HG02870 (cell line): ENCODE measurements at regions not wholly inside any gene's neighbourhood (a gene's known extent, or its start where the extent isn't known, plus 50 kb on each side); places are given as distances from the start of the nearest gene placed in this dataset.
"Not testable (repeated sequence)": the region's sequence is repeated elsewhere in the genome, so short reads cannot be mapped to it uniquely, and the experiment has no call there.

Source experiments
- ATAC-seq: cut with Tn5 transposase; IDR thresholded peaks from one replicate; pipeline ENCODE4 v1.9.1; 2021; ENCODE audit warnings: mild to moderate bottlenecking, moderate library complexity; ENCODE audit not compliant: unreplicated experiment

DNA sequence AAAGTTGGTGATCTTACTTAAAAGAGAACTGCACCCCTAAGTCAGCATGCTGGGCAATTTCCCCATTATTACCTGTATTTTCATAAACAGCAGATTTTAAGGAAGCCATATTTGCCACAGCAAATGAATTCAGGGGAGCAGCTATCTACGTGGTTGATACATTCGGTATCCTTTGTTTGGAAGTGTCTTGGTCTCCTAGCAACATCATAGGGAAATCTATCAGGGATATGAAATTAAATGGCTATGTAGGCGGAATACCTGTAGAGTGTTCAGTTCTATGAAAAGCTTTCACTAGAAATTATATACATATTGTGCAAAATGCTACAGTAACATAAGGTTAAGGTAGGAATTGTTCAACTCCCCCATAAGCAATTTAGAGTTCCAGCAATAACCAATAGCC, 157.2 kb upstream of the EMCN start:
- no peak for ATAC-seq

DNA sequence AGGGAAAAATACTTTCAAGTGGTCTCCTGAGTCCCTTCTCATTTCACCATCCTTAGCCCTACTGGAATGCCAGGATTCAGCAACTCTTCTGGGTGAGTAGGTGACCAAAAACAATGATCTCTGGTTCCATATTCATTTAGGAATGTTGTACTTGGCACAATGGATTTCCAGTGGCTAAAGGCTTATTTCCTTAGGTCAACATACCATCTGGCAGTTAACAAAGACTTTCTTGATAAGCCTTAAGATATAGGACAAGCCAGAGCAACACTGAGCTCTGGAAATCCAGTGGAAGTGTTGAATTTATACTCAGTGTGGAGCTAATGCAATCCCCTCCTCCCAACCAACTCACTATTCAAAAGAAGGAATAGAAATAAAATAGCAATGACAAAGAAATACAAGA, 139.4 kb upstream of the EMCN start:
- ATAC-seq, result no peak

DNA sequence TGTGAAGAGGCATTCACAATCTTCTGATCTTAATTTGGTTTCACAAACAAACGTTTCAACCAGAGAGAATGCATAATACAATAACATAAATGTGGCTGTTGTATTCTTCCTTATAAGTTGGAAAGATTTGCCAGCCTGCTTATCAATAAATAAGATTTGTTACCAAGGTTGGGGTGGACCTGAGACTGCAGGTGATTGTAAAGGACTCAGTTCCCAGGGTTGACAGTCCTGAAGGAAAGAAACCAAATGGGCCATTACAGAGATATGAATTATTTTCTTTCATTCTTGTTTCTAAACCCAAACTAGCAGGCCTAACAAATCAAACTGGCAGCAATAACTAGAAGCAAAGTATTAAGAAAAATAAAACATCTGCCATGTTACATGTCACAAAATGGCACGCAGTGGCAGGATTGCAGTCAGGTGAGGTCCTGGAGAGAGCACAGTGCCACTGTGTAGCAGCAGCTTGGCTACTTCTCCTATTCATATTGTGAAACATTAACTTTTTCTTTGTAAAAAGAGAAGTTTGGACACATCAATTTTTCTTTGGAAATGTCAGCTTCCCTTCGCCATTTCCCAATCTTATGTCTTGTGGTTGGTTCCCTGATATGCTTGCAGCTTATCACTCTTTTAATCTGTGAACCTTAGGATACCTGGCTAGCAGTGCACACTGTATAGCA, 133.8 kb upstream of the EMCN start:
- no peak for ATAC-seq

DNA sequence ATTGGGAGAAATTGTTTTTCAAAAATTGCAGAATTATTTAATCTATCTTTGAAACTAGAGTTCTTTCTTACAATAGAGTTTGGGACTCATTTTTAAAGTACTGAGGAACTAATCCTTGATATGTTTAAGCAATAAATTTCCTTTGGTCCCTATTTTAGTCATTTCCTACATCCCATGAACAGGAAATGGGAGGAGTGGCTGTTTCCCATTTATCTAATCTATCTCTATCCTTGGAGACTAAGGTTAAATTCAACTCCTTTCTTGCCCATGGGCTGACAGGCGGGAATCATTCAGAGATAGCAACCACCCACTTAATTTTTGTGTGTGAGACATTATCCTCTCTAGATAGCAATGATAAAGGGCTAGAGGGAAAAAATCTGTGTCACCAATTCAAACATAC, 131.6 kb upstream of the EMCN start:
- ATAC-seq, result no peak

DNA sequence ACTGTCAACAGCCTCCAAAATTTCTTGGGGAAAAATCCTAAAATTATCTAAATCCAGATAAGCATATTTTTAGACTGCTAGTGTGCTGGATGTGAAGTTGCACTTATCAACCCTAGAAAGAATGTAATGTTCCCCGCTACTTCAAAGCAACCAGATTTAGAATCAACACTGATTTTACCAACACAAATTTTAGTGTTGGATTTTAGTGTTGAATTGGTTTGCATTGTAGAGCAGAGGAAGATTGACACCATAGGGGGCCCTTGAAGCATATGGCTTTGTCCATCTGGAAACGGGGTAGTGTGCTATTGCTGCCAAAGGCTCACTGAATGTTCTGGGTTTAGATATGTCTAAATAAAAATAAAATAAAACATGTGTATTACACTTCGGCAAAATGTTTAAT, 126.3 kb upstream of the EMCN start:
- ATAC-seq, result no peak

DNA sequence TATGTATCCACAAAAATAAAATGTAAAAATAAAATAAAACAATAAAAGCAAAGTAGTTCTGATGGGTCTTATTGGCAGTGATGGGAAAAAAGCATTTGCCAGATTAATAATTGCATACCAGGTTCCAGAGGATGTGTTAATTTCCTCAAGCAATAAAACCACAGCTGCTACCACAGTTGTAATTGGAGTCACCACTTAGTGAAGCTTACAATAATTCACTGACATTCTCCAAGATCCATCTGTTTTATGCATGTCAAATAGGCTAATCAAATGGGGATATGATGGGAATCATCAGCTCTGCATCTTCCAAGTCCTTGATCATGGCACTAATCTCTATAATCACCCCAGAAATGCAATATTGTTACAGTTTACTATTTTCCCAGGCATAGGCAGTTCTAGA, 123.5 kb upstream of the EMCN start:
- ATAC-seq, result no peak

DNA sequence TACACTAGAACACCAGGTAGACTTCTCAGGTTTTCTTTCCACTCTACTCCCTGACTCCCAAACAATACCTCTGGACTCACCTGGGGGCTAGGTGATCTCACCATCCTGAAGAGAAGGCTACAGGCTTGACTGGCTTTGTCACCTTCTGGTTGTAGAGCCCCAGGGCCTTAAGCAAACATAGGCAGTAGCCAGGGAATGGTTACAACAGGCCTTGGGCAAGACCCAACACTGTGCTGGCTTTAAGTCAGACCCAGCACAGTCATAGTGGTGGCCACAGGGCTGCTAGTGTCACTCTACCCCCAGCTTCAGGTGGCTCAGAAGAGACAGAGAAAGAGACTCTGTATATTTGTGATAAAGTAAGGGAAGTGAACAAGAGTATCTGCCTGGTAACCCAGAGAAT, 118.1 kb upstream of the EMCN start:
- no peak for ATAC-seq

DNA sequence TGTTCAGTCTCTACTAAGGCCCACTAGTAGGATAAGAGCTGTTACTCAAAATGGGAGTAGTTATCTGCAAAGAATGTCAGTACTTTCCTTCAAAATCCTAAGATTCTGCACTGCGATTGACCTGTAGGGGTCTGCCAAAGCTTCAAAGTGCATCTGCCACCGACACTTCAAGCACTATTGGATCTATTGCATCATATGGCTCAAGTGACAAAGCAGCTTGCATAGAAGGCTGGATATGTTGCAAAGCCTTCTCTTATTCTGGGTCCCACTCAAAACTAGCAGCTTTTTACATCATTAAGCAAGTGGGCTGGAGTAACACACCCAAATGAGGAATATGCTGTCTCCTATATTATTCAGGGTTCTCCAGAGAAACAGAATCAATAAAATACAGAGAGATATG, 115.4 kb upstream of the EMCN start:
- ATAC-seq, result no peak

DNA sequence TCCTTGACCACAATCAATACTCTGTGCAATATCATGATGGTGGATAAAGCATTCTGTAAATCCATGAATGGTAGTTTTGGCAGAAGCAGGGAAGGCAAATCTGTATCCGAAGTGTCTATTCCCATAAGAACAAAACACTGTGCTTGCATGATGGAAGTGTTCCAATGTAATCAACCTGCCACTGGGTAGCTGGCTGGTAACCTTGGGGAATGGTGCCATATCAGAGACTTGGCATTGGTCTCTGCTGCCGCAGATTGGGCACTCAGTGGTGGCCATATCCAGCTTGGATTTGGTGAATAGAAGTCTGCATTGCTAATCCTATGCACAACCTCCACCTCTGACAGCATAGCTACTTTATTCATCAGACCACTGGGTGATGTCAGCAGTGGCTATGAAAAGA, 114.3 kb upstream of the EMCN start:
- ATAC-seq, result no peak

DNA sequence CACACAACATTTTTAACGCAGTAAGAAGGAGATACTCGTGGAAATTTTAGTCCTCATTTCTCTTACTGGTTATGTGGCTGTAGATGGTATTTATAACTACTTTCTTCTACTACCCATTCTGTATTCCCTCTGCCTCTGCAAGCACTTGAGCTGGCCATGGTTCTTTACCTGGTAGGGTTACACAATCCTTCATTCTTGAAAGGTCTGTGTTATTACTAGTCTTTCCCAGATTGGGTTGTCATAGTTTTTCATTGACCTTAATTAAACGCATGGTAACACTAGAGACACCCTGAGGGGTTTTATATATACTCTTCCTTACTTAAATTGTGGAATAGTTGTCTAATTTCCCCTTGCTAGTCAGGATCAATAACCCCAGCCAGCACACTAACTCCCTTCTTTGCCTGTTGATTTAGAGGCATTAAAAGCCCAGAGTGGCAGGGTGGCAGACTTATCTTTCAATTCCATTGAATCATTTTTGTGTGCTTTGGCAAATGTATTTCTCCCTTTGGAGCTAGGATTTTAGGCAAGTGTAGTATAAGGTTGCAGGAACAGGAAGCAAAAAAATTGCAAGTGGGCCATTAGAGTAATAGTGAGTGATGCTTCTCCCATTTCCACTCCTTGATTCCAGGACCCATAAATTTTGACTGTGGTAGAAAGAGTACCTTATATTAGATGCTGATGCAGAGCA, 113.6 kb upstream of the EMCN start:
- ATAC-seq, result no peak

DNA sequence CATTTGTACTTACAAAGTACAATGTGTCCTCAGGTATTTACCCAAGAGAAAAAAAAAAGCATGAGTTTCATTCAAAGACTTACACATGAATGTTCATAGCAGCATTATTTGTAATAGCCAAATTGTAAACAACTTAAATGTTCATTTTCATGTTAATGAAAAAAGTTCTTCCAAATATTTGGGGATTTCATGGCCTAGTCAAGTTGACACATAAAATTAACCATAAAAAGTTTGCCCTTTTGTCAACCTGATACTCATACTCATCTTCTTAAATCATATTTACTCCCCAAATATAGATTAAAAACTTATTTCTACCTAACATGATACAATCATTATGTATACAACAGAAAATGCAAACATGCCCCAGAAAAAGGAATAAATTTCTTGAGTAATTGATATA, 112.5 kb upstream of the EMCN start:
- no peak for ATAC-seq

DNA sequence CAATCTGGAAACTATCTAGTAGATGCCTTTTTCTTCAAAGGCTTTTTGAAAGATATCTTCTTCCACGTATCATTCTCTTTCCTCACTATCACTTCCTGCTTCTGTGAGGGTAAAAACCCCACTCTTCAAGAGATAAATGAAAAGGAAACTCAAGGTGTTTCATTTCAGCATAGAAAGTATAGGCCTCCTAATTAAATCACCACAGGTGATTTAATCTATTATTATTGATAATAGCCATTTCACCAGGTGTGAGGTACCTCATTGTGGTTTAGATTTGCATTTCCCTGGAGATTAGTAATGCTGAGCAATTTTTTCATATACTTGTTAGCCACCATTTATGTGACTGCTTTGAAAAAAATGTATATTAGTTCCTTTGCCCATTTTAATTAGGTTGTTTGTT, 92.0 kb upstream of the EMCN start:
- ATAC-seq, result peak; percentile 62

DNA sequence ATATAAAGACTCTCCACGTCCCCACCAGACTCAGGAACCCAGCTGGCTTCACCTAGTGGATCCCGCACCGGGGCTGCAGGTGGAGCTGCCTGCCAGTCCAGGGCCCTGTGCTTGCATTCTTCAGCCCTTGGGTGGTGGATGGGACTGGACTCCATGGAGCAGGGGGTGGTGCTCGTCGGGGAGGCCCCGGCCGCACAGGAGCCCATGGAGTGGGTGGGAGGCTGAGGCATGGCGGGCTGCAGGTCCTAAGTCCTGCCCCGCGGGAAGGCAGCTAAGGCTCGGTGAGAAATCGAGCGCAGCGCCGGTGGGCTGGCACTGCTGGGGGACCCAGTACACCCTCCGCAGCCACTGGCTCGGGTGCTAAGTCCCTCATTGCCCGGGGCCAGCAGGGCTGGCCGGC, 90.8 kb upstream of the EMCN start:
- not testable (repeated sequence) for ATAC-seq

DNA sequence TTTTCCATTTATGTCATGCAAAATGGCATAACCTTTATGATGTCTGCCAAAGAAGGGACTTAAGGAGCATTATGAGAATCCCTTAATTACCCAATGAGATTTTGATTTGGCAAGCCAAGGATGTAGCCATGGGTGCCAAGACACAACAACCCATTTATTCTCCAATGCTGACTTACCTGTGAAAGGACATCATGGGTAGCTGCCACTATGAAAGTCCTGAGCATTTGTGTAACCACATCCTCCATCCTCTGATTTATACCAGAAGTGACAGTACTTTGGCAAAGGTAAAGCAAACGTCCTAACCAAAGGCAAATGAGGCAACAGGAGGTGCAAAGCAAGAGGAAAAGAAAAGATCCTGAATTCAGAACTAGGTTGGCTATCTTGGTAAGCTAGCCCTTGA, 87.3 kb upstream of the EMCN start:
- no peak for ATAC-seq

DNA sequence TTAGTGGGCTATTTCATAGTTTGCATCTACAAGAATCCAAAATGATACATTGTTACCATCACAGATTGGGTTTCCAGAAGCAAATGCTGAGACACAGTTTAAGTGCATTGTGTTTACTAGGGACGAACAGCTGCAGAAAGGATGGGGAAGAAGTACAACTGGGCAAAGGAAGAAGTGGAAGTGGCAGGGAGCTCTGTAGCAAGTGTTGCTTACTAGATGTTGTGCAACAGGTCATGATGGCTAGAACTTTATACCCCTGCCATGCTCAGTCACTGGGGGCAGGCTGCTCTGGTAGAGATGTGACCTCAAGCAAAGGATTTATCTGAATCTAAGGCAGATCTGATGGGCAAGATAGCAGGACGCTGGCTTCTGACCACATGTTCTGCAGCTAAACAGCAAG, 76.1 kb upstream of the EMCN start:
- ATAC-seq, result no peak

DNA sequence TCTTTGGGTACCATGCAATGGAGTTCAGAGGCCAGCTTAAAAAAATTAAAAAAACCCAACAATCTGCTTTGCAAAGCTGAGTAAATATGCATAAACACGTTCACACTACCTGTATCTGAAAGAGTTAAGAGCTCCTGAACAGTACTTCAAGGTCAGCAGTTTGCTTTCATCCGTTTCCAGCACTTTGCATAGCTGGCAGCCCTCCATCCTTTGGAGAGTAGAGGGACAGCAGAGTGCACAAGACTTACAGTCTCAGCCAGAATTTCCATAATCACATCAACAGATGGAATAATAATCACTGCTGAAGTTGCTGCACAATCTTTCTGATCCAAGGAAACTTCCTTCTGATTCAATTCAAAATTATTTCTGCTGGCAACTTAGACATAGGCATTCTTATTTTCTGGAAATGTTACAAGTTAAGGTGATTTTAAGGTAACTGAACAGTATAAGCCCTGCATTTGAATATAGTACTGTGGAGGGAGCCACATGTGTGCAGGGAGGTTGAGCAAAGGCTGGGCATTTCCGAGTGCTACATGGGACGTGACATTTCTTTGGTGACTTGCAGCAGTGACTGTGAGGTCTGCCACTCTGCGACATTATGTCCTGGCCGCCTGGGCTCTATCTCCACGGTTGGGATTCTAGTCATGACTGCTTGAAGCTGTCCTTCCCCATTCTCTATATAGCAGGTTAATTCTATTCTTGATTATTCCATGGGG, 73.5 kb upstream of the EMCN start:
- ATAC-seq, result no peak

DNA sequence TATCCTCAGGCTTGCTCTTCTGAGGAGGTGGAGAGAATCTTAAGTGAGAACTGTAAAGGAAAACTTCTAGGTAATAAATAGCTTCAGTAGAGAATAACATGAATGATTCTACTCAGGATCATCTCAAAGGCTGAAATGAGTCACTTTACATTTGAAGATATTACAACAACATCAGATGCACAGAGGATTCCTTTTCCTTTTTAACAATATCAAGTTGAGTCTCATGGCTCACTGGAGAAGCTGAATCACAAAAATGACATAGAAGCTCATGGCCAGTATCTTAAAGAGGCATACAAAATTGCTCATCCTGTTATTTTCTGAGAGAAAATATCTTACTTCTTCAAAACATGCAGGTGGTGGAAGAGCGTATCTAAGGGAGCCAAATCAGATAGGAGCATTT, 72.5 kb upstream of the EMCN start:
- no peak for ATAC-seq

DNA sequence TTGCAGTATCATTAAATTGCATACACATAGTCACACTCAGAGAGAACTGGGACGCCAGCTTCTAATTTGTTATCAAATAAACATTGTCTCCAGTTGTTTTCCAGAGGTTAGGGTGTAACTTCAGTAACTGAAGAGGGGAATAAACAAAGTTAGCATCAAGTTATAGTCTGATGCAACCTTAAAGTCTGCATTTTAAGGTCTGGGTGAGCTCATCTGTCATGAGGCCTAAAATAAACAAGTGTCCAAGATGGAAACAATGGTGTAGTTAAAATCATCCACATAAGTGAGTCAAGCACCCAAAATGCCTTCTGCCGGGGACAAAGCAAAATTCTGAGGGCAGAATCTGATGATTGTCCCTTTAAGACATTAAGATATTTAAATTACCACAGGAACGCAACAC, 70.3 kb upstream of the EMCN start:
- ATAC-seq, result no peak

DNA sequence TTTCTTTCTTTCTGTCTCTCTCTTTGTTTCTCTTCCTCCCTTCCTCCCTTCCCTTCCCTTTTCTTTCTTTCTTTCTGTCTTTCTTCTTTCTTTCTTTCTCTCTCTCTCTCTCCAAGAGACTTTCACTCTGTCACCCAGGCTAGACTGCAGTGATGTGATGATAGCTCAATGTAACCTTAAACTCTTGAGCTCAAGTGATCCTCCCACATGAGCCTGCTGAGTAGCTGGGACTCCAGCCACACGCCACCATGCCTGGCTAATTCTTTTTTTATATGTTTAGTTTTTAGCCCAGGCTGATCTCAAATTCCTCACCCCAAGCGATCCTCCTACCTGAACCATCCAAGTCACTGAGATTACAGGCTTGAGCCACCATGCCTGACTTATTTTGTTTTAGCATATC, 64.3 kb upstream of the EMCN start:
- ATAC-seq, result no peak

DNA sequence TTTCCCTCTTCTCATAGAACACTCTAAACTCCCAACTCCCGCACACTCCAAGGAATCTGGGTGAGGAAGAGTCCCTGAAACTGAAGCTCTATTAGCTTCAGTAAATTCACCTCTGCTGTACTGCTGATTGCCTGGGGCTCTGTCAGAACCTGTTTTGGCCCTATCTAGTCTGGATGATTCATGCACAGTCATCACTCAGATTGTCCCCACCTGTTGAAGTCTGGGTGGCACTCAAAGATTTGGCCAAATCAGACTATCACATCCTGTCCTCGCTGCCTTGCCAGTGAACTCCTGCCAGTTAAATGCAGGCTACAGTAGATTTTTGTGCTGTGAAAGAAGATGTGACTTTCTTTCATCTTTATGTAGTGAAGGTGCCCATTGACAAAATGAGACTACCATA, 63.5 kb upstream of the EMCN start:
- ATAC-seq, result no peak

DNA sequence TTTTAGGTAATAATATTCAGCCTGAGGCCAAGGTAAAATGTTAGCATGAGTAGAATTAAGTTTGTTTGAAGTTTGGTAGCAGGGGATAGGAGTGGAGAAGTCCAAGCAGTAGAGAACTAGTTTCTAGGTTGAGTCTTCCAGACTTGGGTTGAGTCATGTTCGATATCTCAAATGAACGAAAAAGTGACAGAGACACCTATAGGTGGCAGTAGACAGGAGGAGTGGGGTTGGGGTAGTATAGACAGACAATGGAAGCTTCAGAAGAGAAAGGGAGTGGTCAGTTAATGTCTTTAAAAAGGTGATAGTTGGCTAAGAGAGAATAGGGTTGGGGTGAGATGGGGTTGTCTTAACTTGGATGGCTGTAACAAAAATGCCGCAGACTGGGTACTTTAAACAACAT, 58.7 kb upstream of the EMCN start:
- ATAC-seq, result no peak

DNA sequence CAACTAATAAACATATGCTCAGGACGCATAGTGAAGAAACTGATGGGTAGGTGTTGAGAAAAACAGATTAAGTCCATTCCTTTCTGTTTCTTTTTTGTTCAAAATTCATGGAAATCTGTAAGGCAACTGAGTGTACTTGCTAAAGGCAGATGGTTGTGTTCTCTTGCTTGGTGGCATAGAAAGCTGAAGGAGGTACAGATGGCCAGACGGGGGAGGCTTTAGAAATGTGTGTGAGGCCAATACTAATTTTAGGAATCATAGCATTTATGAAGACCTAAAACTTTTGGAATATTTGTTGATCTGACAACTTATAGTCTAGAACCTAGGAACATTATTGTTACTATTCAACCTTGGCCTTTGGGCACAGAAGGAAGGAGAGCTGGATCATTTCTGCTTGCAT, 56.8 kb upstream of the EMCN start:
- no peak for ATAC-seq
